ENCODE measurements at regions not wholly inside any gene's neighbourhood (a gene's known extent, or its start where the extent isn't known, plus 50 kb on each side); places are given as distances from the start of the nearest gene placed in this dataset.

DNA sequence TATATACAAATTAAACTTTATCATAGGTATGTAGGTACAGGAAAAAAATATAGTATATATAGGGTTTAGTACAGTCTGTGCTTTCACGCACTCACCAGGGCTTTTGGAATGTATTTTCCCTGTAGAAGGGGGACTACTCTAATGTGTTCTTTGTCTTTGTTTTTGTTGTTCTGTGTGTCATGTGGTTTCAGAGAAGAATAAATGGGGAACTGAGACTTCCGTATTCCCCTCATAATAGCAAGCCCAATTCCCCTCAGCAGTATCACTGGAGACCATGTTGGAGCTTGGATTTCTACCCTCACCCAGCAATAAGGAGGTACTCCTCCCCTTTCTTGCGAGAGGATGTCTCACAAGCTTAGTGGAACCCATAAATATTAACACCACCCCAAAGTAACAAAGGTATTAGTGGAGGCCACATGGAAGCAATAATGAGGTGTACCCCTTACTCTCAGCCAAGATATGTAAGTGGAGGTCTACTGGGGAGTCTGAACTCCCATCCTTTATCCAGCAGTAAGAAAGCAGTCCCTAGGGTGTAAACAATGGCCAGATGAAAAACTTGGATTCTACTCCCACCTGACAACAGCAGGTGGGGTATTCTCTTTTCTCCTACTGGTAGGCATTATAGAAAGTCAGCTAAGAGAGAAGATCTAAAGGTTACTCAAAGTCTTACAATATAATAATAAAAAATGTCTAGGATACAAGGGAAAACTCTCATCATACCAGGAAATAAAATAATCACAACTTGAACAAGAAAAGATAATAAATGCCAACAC is 805.4 kb upstream of the GALNTL6 start:
- intact Hi-C loops (cut with DNase I), result no loop called here
- Histone ChIP-seq H3K27me3 (no peaks in the 10 kb centered on the region), H3K9me3 (no peaks in the 10 kb centered on the region), H3K4me3 (no peak overlapping the region), H3K4me1 (no peaks in the 10 kb centered on the region), H3K27ac (no peak overlapping the region), H3K36me3 (no peaks in the 10 kb centered on the region)
- TF ChIP-seq, protein P1, sequence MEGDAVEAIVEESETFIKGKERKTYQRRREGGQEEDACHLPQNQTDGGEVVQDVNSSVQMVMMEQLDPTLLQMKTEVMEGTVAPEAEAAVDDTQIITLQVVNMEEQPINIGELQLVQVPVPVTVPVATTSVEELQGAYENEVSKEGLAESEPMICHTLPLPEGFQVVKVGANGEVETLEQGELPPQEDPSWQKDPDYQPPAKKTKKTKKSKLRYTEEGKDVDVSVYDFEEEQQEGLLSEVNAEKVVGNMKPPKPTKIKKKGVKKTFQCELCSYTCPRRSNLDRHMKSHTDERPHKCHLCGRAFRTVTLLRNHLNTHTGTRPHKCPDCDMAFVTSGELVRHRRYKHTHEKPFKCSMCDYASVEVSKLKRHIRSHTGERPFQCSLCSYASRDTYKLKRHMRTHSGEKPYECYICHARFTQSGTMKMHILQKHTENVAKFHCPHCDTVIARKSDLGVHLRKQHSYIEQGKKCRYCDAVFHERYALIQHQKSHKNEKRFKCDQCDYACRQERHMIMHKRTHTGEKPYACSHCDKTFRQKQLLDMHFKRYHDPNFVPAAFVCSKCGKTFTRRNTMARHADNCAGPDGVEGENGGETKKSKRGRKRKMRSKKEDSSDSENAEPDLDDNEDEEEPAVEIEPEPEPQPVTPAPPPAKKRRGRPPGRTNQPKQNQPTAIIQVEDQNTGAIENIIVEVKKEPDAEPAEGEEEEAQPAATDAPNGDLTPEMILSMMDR (IDR thresholded peaks at IDR 0.05), result no peak
- no peak for TF ChIP-seq POLR2A (IDR thresholded peaks at IDR 0.05)
- WGBS, 2 donors, result 45 to 83% methylated on average over 2 to 3 of the region's 3 CpGs
- no peak for DNase-seq

DNA sequence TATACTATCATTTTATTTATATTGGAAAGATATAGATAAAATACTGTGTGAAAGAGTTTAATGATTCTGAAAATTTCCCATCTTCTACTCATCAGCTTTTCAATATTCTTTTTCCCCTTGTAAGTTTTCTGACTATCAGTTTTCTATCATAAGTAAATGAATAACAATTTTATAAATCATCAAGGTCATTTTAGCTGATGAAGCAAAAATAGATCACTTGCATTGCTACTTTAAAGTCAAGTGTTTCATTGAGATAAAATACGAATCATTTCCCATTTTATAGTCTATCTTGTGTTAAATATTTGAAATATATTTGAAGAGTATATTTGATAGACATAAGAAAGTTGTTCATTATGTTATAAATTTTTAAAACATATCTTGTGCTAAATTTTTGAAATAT is 811.0 kb upstream of the GALNTL6 start:
- intact Hi-C loops (cut with DNase I), result no loop called here
- Histone ChIP-seq H3K4me3 (no peak overlapping the region), H3K27me3 (no peaks in the 10 kb centered on the region), H3K27ac (no peak overlapping the region), H3K36me3 (no peaks in the 10 kb centered on the region), H3K9me3 (no peaks in the 10 kb centered on the region), H3K4me1 (no peaks in the 10 kb centered on the region)
- TF ChIP-seq POLR2A (IDR thresholded peaks at IDR 0.05), result no peak
- TF ChIP-seq, protein P1 (IDR thresholded peaks at IDR 0.05), result no peak
- 39 to 47% methylated on average over 1 of the region's 1 CpG for WGBS, 2 donors
- no peak for DNase-seq

GRCh38 chr4:170990989-170991589 is 822.1 kb upstream of the GALNTL6 start:
- WGBS, 2 donors, result 14 to 27% methylated on average over 3 to 6 of the region's 8 CpGs
- H3K36me3 ChIP-seq, result no peaks in the 10 kb centered on the region
- DNase-seq, result no peak
- no peak overlapping the region for H3K27ac ChIP-seq
- H3K4me3 ChIP-seq, result no peak overlapping the region
- H3K4me1 ChIP-seq, result no peaks in the 10 kb centered on the region
- no peaks in the 10 kb centered on the region for H3K27me3 ChIP-seq
- TF ChIP-seq, protein P1 (IDR thresholded peaks at IDR 0.05), result no peak
- TF ChIP-seq POLR2A (IDR thresholded peaks at IDR 0.05), result no peak
- intact Hi-C loops (cut with DNase I), result no loop called here
- H3K9me3 ChIP-seq, result no peaks in the 10 kb centered on the region

DNA sequence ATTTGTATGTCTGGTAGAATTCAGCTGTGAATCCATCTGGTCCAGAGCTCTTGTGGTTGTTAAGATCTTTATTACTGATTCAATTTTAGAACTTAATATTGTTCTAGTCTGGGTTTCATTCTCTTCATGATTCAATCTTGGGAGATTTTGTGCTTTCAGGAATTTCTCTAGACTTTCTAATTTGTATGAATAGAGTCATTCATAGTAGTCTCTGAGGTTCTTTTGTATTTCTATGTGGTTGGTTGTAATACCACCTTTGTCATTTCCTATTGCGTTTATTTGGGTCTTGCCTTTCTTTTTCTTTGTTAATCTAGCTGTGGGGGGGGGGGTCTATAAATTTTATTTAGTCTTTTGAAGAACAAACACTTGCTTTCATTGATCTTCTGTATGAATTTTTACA is 824.8 kb upstream of the GALNTL6 start:
- no peak overlapping the region for H3K27ac ChIP-seq
- 64 to 87% methylated on average over 1 of the region's 1 CpG for WGBS, 2 donors

GRCh38 chr4:170979736-170980135 is 833.5 kb upstream of the GALNTL6 start:
- intact Hi-C loops (cut with DNase I), result no loop called here
- DNase-seq, result no peak

More for the DNA sequence above, 824.8 kb upstream of the GALNTL6 start:
- no peak for DNase-seq
- no peaks in the 10 kb centered on the region for H3K27me3 ChIP-seq
- intact Hi-C loops (cut with DNase I), result no loop called here
- H3K4me1 ChIP-seq, result no peaks in the 10 kb centered on the region
- H3K36me3 ChIP-seq, result no peaks in the 10 kb centered on the region
- TF ChIP-seq, protein P1 (IDR thresholded peaks at IDR 0.05), result no peak
- TF ChIP-seq POLR2A (IDR thresholded peaks at IDR 0.05), result no peak
- no peak overlapping the region for H3K4me3 ChIP-seq
- no peaks in the 10 kb centered on the region for H3K9me3 ChIP-seq

More at GRCh38 chr4:170979736-170980135, 833.5 kb upstream of the GALNTL6 start:
- H3K27me3 ChIP-seq, result no peaks in the 10 kb centered on the region
- TF ChIP-seq, protein P1 (IDR thresholded peaks at IDR 0.05), result no peak
- no peak for TF ChIP-seq POLR2A (IDR thresholded peaks at IDR 0.05)
- H3K4me1 ChIP-seq, result no peaks in the 10 kb centered on the region
- no peaks in the 10 kb centered on the region for H3K36me3 ChIP-seq
- H3K4me3 ChIP-seq, result no peak overlapping the region
- 60 to 84% methylated on average over 3 to 6 of the region's 6 CpGs for WGBS, 2 donors
- H3K9me3 ChIP-seq, result no peaks in the 10 kb centered on the region
- no peak overlapping the region for H3K27ac ChIP-seq

All from esophagus squamous epithelium (tissue), 5 donors.